Panc1 (cell line): ENCODE measurements at regions not wholly inside any gene's neighbourhood (a gene's known extent, or its start where the extent isn't known, plus 50 kb on each side); places are given as distances from the start of the nearest gene placed in this dataset.

ENCODE experiments used
- ATAC-seq: fragments of 200-7000 bp; cut with Tn5 transposase; 2 replicates; pipeline ENCODE4 v1.9.1; 2020; ENCODE audit warnings: mild to moderate bottlenecking, moderate library complexity
- BruUV-seq: library from RNA; stranded (reverse); fragments of 400-500 nt; replicated peaks from 2 replicates; lab custom pipeline; 2021; lab: Mats Ljungman, UMichigan
- CTCF ChIA-PET: fragments of 300-600 bp; sonication (Branson Sonifier 250); formaldehyde crosslinking; loops from one replicate; lab custom pipeline; 2022; ENCODE audit warnings: antibody characterized with exemption; lab: Charles Lee
- POLR2A ChIA-PET: fragments of 300-600 bp; sonication (Branson Sonifier 250); formaldehyde crosslinking; loops from one replicate; lab custom pipeline; 2022; ENCODE audit warnings: antibody characterized with exemption; lab: Charles Lee
- DNase-seq: peaks from one replicate; pipeline ENCODE4 v3.0.0-alpha.2; 2010; ENCODE audit warnings: low read depth, low spot score
- H3K27ac ChIP-seq: 2 replicates; pipeline ENCODE4 v1.5.1; 2011; ENCODE audit warnings: mild to moderate bottlenecking, low read length, inconsistent platforms
- H3K27me3 ChIP-seq: fragments of 200-500 bp; sonication (Bioruptor generic); 2 replicates; pipeline ENCODE4 v1.6.0; 2014; ENCODE audit warnings: low read length, inconsistent platforms; ENCODE audit not compliant: control insufficient read depth, insufficient read depth
- H3K36me3 ChIP-seq: fragments of 200-500 bp; sonication (Bioruptor generic); 2 replicates; pipeline ENCODE4 v1.5.1; 2014; ENCODE audit warnings: inconsistent platforms, mild to moderate bottlenecking, low read length, moderate library complexity; ENCODE audit not compliant: control insufficient read depth, insufficient read depth
- H3K4me1 ChIP-seq: 2 replicates; pipeline ENCODE4 v1.5.1; 2011; ENCODE audit warnings: inconsistent platforms, mild to moderate bottlenecking, low read length, moderate library complexity; ENCODE audit not compliant: control insufficient read depth, insufficient read depth
- H3K4me3 ChIP-seq, 2 experiments: 2 replicates each; pipeline ENCODE4 v1.5.1; 2011 to 2012; ENCODE audit warnings: low read depth in 2 of 2, low read length in 2 of 2, mild to moderate bottlenecking in 2 of 2, inconsistent platforms in 1 of 2, moderate library complexity in 1 of 2
- H3K9me3 ChIP-seq: fragments of 200-500 bp; sonication (Bioruptor generic); 2 replicates; pipeline ENCODE4 v1.5.1; 2014; ENCODE audit warnings: low read depth, mild to moderate bottlenecking, inconsistent platforms, low read length, moderate library complexity; ENCODE audit not compliant: control insufficient read depth, insufficient read depth
- POLR2AphosphoS5 ChIP-seq: IDR thresholded peaks from 2 replicates; pipeline ENCODE4 v1.6.1; 2012; ENCODE audit warnings: mild to moderate bottlenecking, low read depth, low read length, moderate library complexity
- SIN3A ChIP-seq: IDR thresholded peaks from 2 replicates; pipeline ENCODE4 v1.6.1; 2012; ENCODE audit warnings: low read depth, mild to moderate bottlenecking, low read length, moderate library complexity, borderline replicate concordance; ENCODE audit not compliant: insufficient read depth
- TCF7L2 ChIP-seq: IDR thresholded peaks from 2 replicates; pipeline ENCODE4 v1.6.1; 2011; ENCODE audit warnings: mild to moderate bottlenecking, low read depth, low read length, inconsistent platforms
- in situ Hi-C: cut with HindIII; loops from 2 replicates; pipeline ENCODE4 v1.10.0; 2016; ENCODE audit warnings: low sequenced_read_pairs, low pct_unique_long_range_greater_than_20kb
- intact Hi-C: fragments of 100-400 bp; cut with micrococcal nuclease; formaldehyde crosslinking; loops from one replicate; pipeline ENCODE4 v1.10.0; 2022; ENCODE audit not compliant: unreplicated experiment
- TF ChIP-seq, protein P1 (sequence below), 2 experiments: IDR thresholded peaks; 2 replicates each; pipeline ENCODE4 v1.6.1; 2011 to 2012; ENCODE audit warnings: low read depth in 2 of 2, control low read depth in 1 of 2, low read length in 1 of 2, mild to moderate bottlenecking in 1 of 2, moderate library complexity in 1 of 2; ENCODE audit not compliant: insufficient read depth in 1 of 2
- TF ChIP-seq, protein P2 (sequence below): fragments of 450-650 bp; IDR thresholded peaks from 2 replicates; pipeline ENCODE4 v1.5.1; 2017; ENCODE audit warnings: mild to moderate bottlenecking

DNA sequence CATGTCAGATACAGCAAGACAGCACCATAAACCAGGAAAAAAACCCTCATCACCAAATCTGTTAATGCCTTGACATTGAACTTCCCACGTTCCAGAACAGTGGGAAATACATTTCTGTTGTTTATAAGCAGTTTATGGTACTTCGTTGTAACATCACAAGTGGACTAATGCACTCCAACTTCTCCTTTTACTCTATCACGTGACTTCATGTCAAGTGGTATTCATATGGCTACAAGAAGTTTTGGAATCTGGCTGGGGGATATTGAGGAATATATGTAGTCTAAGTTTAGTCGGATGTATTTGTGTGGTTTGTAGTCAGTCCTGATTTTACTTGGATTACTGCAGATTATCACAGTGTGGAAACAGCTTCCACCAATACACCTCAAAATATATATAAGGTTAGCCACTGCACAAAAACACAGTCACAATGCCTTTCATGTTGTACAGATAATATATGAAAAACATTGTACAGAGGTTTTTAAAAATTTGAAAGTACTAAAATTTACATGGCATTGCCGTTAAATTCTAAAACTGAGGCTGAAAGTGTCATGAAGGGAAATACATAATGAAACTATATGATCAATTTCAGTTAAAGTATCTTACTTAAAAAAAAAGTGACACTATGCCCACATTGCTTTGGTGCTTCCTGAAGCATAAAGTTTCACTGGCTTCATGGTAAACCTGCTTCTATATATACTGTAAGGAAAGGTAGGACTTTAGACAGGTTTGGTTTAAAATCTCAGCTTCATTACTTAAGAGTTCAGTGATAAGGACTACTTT lies 134.1 kb downstream of the CASP12 start:
- no peaks in the 10 kb centered on the region for H3K36me3 ChIP-seq
- H3K4me3 ChIP-seq: no peak overlapping the region
- CTCF ChIA-PET: no interaction called here
- intact Hi-C loops (no loop called here), in situ Hi-C loops (no loop called here)
- no peak overlapping the region for H3K27ac ChIP-seq
- TF ChIP-seq TCF7L2: no peak
- TF ChIP-seq, protein P1, sequence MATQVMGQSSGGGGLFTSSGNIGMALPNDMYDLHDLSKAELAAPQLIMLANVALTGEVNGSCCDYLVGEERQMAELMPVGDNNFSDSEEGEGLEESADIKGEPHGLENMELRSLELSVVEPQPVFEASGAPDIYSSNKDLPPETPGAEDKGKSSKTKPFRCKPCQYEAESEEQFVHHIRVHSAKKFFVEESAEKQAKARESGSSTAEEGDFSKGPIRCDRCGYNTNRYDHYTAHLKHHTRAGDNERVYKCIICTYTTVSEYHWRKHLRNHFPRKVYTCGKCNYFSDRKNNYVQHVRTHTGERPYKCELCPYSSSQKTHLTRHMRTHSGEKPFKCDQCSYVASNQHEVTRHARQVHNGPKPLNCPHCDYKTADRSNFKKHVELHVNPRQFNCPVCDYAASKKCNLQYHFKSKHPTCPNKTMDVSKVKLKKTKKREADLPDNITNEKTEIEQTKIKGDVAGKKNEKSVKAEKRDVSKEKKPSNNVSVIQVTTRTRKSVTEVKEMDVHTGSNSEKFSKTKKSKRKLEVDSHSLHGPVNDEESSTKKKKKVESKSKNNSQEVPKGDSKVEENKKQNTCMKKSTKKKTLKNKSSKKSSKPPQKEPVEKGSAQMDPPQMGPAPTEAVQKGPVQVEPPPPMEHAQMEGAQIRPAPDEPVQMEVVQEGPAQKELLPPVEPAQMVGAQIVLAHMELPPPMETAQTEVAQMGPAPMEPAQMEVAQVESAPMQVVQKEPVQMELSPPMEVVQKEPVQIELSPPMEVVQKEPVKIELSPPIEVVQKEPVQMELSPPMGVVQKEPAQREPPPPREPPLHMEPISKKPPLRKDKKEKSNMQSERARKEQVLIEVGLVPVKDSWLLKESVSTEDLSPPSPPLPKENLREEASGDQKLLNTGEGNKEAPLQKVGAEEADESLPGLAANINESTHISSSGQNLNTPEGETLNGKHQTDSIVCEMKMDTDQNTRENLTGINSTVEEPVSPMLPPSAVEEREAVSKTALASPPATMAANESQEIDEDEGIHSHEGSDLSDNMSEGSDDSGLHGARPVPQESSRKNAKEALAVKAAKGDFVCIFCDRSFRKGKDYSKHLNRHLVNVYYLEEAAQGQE (IDR thresholded peaks at IDR 0.05; ENCODE audit: insufficient read depth in 1 of 2, low read depth in 2 of 2, low read length in 1 of 2): no peak
- TF ChIP-seq, protein P2, sequence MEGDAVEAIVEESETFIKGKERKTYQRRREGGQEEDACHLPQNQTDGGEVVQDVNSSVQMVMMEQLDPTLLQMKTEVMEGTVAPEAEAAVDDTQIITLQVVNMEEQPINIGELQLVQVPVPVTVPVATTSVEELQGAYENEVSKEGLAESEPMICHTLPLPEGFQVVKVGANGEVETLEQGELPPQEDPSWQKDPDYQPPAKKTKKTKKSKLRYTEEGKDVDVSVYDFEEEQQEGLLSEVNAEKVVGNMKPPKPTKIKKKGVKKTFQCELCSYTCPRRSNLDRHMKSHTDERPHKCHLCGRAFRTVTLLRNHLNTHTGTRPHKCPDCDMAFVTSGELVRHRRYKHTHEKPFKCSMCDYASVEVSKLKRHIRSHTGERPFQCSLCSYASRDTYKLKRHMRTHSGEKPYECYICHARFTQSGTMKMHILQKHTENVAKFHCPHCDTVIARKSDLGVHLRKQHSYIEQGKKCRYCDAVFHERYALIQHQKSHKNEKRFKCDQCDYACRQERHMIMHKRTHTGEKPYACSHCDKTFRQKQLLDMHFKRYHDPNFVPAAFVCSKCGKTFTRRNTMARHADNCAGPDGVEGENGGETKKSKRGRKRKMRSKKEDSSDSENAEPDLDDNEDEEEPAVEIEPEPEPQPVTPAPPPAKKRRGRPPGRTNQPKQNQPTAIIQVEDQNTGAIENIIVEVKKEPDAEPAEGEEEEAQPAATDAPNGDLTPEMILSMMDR: no peak
- TF ChIP-seq SIN3A: no peak
- TF ChIP-seq POLR2AphosphoS5: no peak
- H3K27me3 ChIP-seq: no peaks in the 10 kb centered on the region
- H3K4me1 ChIP-seq: no peaks in the 10 kb centered on the region
- DNase-seq: no peak
- ATAC-seq: no peak
- BruUV-seq: no TSS peak
- POLR2A ChIA-PET: no interaction called here
- H3K9me3 ChIP-seq: peaks cover 9% of the 10 kb centered on the region; the same call in 1 of the 2 replicates

DNA sequence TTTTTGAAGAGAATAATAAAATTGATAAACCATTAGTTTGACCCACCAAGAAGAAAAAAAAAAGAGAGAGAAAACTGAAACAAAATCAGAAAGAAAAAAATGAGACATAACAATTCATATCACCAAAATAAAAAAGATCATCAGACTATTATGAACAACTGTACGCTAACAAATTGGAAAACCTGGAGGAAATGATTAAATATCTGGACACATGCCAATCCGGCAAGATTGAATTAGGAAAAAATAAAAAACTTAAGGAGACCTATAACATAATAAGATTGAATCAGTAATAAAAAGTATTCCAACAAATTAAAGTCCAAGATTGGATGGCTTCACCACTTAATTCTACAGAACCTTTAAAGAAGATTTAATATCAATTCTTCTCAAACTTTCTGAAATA lies 136.7 kb downstream of the CASP12 start:
- in situ Hi-C loops: no loop called here
- intact Hi-C loops: no loop called here
- Histone ChIP-seq H3K27me3 (no peaks in the 10 kb centered on the region), H3K4me3 (no peak overlapping the region), H3K27ac (no peak overlapping the region), H3K9me3 (peaks cover 12% of the 10 kb centered on the region; the same call in 1 of the 2 replicates), H3K4me1 (no peaks in the 10 kb centered on the region), H3K36me3 (no peaks in the 10 kb centered on the region)
- ChIA-PET POLR2A (no interaction called here), CTCF (no interaction called here)
- DNase-seq: no peak
- TF ChIP-seq, protein P2: no peak
- TF ChIP-seq POLR2AphosphoS5: no peak
- no peak for TF ChIP-seq SIN3A
- TF ChIP-seq TCF7L2: no peak
- TF ChIP-seq, protein P1 (IDR thresholded peaks at IDR 0.05; ENCODE audit: insufficient read depth in 1 of 2, low read depth in 2 of 2, low read length in 1 of 2): no peak
- BruUV-seq: no TSS peak
- ATAC-seq: no peak
